ENCODE measurements at regions not wholly inside any gene's neighbourhood (a gene's known extent, or its start where the extent isn't known, plus 50 kb on each side); places are given as distances from the start of the nearest gene placed in this dataset.

- no peak for TF ChIP-seq POLR2AphosphoS5 (IDR thresholded peaks at IDR 0.05)
- TF ChIP-seq CTCF (IDR thresholded peaks at IDR 0.05): no peak
Observed at GRCh38 chr3:117556646-117557407, 847.2 kb downstream of the TUSC7 start.
